ENCODE measurements at regions not wholly inside any gene's neighbourhood (a gene's known extent, or its start where the extent isn't known, plus 50 kb on each side); places are given as distances from the start of the nearest gene placed in this dataset.
"Not testable (repeated sequence)": the region's sequence is repeated elsewhere in the genome, so short reads cannot be mapped to it uniquely, and the experiment has no call there.

DNA sequence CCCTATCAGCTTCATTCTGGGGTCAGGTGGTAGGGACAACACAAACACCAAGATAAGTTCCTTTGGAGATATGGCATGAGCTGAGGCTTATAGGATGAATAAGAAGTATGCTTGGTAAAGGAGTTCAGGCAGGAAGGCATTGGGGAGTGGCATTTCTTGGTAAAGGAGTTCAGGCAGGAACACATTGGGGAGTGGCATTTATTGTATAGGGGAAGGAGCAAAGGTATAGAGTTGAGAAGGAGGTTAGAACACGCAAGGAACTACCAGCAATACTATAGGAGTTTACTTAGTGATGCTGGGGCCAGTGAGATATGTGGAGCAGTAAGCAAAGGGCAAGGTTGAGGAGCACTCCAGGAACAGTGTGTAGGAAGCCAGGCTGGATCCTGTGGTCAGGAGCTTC is 625.9 kb downstream of the TTLL7 start:
- H3K4me1 Mint-ChIP-seq; H3K27me3 Mint-ChIP-seq (ENCODE audit: low read depth); H3K27ac Mint-ChIP-seq; H3K36me3 Mint-ChIP-seq; DNase-seq (ENCODE audit: low spot score); H3K4me3 Mint-ChIP-seq; ATAC-seq; POLR2A ChIA-PET; CTCF ChIA-PET: not testable (repeated sequence)
- peaks cover 10% of the 10 kb centered on the region for H3K9me3 Mint-ChIP-seq

DNA sequence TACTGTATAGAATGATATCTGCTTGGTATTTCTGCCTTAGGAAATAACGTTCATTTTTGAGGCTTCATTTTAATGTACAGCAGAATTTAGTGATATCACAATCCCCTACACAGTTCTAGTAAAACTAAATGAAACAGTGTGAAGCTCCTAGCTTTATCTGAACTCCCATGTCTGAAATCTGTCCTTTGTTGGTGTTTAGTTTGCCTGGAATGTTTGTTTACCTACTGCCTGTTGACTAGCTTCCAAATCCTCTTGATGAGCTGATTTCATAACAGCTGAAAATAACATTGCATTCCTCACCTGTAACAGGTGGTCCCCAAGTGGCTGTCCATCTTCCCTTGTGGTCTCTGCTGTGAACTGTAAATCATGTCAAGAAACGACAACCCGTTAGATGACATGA is 629.1 kb downstream of the TTLL7 start:
- DNase-seq (ENCODE audit: low spot score); H3K27me3 Mint-ChIP-seq (ENCODE audit: low read depth); ATAC-seq; H3K4me1 Mint-ChIP-seq; CTCF ChIA-PET; H3K4me3 Mint-ChIP-seq; H3K36me3 Mint-ChIP-seq; POLR2A ChIA-PET; H3K27ac Mint-ChIP-seq: not testable (repeated sequence)
- H3K9me3 Mint-ChIP-seq, result peaks cover 10% of the 10 kb centered on the region

DNA sequence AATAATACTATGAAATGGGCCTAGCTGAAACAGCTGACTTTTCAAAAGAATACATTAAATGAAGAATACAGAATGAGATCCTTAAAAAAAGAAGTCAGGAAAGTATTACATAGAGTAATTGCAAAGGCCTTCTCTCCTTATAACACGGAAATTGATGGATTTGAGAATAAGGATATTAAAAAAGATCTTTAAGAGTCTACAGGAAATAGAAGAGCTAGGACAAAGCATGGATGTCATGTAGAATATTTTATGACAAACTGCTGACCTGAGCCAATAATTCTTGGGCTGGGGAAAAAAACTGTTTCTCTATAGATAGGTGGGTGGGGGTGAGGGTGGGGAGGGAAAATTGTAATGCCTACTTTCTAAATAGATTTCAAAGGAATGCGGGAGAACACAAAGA is 633.6 kb downstream of the TTLL7 start:
- H3K27me3 Mint-ChIP-seq (ENCODE audit: low read depth); H3K9me3 Mint-ChIP-seq; CTCF ChIA-PET; H3K4me1 Mint-ChIP-seq; H3K36me3 Mint-ChIP-seq; ATAC-seq; DNase-seq (ENCODE audit: low spot score); POLR2A ChIA-PET; H3K27ac Mint-ChIP-seq; H3K4me3 Mint-ChIP-seq: not testable (repeated sequence)

DNA sequence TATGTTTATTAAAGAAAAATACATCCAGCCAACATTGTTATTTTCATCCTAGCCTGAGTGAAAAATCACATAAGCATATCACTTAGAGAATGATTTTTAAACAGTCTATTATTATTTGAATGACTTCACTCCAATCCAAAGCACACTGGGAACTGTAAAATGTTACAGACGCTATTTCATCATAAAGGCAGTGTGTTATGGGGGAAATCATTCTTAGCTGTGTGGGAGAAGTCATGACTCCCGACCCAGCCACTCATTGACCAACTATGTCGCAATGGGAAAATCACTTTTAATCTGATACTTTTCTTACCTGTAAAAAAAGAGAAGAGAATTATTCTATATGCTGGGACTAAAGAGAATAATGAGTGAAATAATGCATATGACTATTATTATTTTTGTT is 653.6 kb downstream of the TTLL7 start:
- CTCF ChIA-PET; POLR2A ChIA-PET; H3K9me3 Mint-ChIP-seq; H3K27ac Mint-ChIP-seq; ATAC-seq; H3K27me3 Mint-ChIP-seq (ENCODE audit: low read depth); H3K36me3 Mint-ChIP-seq; H3K4me3 Mint-ChIP-seq; DNase-seq (ENCODE audit: low spot score); H3K4me1 Mint-ChIP-seq: not testable (repeated sequence)

DNA sequence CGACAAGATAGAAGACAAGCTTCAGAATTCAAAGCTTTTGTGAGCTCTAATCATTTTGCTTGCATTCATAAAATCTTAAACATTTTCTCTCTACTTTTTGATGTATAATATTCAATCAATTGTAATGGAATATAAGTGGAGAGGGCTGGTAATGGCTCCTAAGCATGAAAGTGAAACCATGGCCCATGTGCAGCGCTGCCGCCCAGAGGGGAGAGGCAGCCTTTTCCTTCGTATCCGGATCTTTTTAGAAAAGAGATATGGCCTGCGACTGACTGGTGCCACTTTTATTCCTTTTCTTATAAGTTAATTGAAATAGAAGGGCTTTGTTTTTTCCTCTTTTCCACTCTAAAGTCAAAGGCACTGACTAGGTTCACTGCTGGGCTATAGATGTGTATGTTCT is 655.2 kb downstream of the TTLL7 start:
- CTCF ChIA-PET; DNase-seq (ENCODE audit: low spot score); H3K4me3 Mint-ChIP-seq; H3K4me1 Mint-ChIP-seq; H3K36me3 Mint-ChIP-seq; H3K27me3 Mint-ChIP-seq (ENCODE audit: low read depth); H3K27ac Mint-ChIP-seq; H3K9me3 Mint-ChIP-seq; POLR2A ChIA-PET: not testable (repeated sequence)
- peak; percentile 78 for ATAC-seq

DNA sequence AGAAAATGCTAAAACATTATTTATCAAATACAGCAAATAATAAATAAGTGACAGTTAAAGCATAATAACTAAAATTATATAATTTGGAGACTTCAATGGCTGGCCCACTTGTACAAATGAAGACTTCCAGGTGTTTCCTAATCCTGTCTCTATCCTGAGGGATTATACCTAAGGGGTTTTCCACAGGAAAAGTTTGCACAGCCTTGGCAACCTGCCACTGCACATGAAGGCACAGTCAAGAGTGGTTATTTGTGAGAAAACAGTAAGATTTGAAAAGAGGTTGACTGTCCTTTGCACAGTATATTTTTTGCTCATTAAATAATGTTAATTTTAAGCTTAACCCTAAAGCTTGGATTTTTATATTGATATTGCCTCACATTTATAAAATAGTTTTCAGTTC is 655.9 kb downstream of the TTLL7 start:
- H3K4me3 Mint-ChIP-seq; ATAC-seq; H3K27ac Mint-ChIP-seq; H3K27me3 Mint-ChIP-seq (ENCODE audit: low read depth); H3K4me1 Mint-ChIP-seq; DNase-seq (ENCODE audit: low spot score); H3K36me3 Mint-ChIP-seq; CTCF ChIA-PET; H3K9me3 Mint-ChIP-seq; POLR2A ChIA-PET: not testable (repeated sequence)

DNA sequence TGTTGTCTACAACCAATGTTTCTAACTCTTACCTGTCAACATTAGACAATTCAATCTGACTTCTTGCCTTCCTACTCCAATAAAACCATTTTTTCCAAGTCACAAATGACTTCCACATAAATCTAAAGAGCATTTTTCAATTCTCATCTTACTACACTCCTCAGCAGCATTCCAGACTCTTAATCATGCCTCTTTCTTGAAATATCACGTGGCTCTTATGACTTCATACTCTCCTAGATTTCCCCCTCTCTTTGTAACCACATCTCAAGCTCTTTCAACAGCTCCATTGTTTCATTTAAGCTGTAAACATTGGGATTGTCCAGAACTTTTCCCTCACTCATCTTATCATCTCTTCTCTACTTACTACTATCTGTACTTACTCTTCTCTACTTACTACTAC is 666.6 kb downstream of the TTLL7 start:
- POLR2A ChIA-PET; H3K4me1 Mint-ChIP-seq; DNase-seq (ENCODE audit: low spot score); H3K36me3 Mint-ChIP-seq; H3K27me3 Mint-ChIP-seq (ENCODE audit: low read depth); H3K9me3 Mint-ChIP-seq; ATAC-seq; H3K4me3 Mint-ChIP-seq; CTCF ChIA-PET; H3K27ac Mint-ChIP-seq: not testable (repeated sequence)

DNA sequence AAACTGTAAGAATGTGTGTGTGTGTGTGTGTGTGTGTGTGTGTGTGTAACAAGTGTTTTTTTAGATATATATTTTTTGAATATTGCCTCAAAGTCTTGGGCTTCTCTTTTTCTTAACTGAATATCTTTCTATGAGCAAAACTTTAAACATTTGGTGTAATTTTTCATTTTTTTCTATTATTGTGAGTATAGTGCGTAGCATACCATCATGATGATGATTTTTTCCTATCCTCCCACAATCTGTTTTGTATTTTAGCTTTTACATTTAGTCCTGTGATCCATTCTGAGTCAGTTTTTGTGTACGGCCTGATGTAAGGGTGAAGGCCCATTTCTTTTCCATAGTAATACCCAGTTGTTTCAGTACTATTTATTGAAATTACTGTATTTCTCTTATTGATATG is 680.6 kb downstream of the TTLL7 start:
- H3K27me3 Mint-ChIP-seq (ENCODE audit: low read depth), result no peaks in the 10 kb centered on the region
- CTCF ChIA-PET, result no interaction called here
- no peak overlapping the region for H3K4me3 Mint-ChIP-seq
- H3K36me3 Mint-ChIP-seq, result peaks cover 2% of the 10 kb centered on the region; the same call in 1 of the 2 replicates
- no peaks in the 10 kb centered on the region for H3K4me1 Mint-ChIP-seq
- no peak for TF ChIP-seq SP1 (CRISPR knock-in tag; conservative IDR thresholded peaks at IDR 0.05)
- POLR2A ChIA-PET, result no interaction called here
- H3K9me3 Mint-ChIP-seq, result peaks cover 8% of the 10 kb centered on the region; the same call in 1 of the 2 replicates
- DNase-seq (ENCODE audit: low spot score) (no peak), ATAC-seq (no peak)
- no peak overlapping the region for H3K27ac Mint-ChIP-seq

DNA sequence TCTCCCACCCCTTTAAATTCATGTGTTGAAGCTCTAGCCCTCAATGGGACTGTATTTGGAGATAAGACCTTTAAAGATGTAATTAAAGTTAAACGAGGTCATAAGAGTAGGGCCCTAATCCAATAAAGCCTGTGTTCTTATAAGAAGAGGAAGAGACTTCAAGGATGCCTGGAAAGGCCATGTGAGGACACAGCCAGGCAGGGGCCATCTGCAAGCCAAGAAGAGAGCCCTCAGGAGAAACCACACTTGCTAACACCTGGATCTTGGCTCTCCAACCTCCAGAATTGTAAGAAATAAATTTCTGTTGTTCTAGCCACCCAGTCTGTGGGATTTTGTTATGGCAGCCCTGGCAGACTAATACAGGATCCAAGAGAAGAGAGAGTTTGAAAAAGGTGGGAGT is 683.5 kb downstream of the TTLL7 start:
- H3K36me3 Mint-ChIP-seq; CTCF ChIA-PET; ATAC-seq; H3K4me1 Mint-ChIP-seq; DNase-seq (ENCODE audit: low spot score); H3K27me3 Mint-ChIP-seq (ENCODE audit: low read depth); H3K9me3 Mint-ChIP-seq; H3K4me3 Mint-ChIP-seq; POLR2A ChIA-PET; H3K27ac Mint-ChIP-seq: not testable (repeated sequence)

DNA sequence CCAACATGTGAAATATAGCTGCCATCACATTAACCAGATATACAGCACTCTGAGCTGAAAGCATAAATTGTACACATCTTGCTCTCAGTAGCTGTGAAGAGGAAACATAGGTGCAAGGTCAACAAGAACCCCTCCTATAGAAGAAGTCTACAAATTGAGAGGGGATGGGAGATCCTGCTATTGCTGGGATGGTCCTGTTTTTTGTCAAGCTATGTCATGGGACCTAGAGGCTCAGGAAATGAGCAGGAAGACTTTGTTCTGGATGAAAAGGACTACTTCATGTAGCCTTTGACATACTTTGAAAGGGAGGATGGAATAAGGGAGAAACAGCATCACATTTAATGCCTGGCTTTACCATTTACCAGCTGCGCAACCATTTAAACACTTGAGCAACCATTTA is 688.8 kb downstream of the TTLL7 start:
- H3K4me1 Mint-ChIP-seq; DNase-seq (ENCODE audit: low spot score); H3K27ac Mint-ChIP-seq; CTCF ChIA-PET; H3K36me3 Mint-ChIP-seq; POLR2A ChIA-PET; H3K4me3 Mint-ChIP-seq; ATAC-seq; H3K27me3 Mint-ChIP-seq (ENCODE audit: low read depth); H3K9me3 Mint-ChIP-seq: not testable (repeated sequence)

DNA sequence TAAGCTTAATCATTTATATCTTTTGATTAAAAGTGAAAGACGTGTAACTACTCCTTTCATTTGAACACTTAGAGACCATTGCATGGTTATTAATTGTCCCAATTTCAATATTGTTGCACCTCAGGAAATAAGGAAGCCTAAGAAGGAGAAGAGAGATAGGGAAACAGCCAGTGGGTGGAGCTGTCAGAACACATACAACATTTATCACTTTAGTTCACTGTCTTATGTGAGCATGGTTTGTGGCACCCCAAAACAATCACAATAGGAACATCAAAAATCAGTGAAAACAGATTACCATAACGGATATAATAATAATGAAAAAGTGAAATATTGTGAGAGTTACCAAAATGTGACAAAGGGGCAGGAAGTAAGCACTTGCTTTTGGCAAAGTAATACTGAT is 689.9 kb downstream of the TTLL7 start:
- CTCF ChIA-PET; ATAC-seq; H3K4me3 Mint-ChIP-seq; DNase-seq (ENCODE audit: low spot score); H3K4me1 Mint-ChIP-seq; POLR2A ChIA-PET; H3K36me3 Mint-ChIP-seq; H3K9me3 Mint-ChIP-seq; H3K27me3 Mint-ChIP-seq (ENCODE audit: low read depth); H3K27ac Mint-ChIP-seq: not testable (repeated sequence)

DNA sequence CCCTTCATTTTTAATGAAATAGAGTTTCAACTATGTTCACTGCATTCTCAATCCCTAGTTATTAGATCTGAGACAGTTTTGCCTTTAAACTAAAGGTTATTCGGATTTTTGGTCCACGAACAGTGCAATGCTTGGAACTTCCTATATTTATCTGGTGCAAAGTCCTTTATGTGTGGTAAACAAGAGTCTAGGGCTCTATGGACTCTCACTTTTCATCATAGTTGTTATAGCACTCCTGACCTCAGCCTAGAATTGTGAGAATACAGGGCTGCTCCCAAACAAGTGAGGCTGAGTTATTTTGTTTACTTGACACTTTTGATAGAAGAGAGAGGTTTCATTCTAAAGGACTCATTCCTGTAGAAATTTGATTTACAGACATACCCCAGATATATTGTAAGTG is 692.1 kb downstream of the TTLL7 start:
- H3K27me3 Mint-ChIP-seq (ENCODE audit: low read depth); H3K4me1 Mint-ChIP-seq; CTCF ChIA-PET; H3K27ac Mint-ChIP-seq; H3K9me3 Mint-ChIP-seq; POLR2A ChIA-PET; H3K4me3 Mint-ChIP-seq; ATAC-seq; DNase-seq (ENCODE audit: low spot score); H3K36me3 Mint-ChIP-seq: not testable (repeated sequence)

DNA sequence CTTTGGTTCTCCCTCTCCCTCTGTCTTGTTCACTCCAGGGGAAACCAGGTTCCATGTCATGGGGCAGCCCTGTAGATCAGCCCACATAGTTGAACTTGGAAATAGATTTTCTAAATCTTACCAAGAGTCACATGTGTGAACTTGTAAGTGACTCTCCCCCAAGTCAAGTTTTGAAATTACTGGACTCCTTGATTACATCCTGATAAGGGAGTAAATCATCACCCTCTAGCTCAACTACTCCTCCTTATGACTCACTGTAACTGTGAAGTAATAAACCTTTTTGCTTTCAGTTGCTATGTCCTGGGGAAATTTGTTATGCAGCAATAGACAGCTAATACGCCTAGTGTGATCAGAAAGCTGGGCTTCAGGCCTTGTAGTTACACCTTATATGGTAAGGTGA is 703.3 kb downstream of the TTLL7 start:
- H3K4me1 Mint-ChIP-seq; POLR2A ChIA-PET; H3K36me3 Mint-ChIP-seq; CTCF ChIA-PET; H3K4me3 Mint-ChIP-seq; H3K27ac Mint-ChIP-seq; ATAC-seq; DNase-seq (ENCODE audit: low spot score); H3K27me3 Mint-ChIP-seq (ENCODE audit: low read depth): not testable (repeated sequence)
- H3K9me3 Mint-ChIP-seq, result peaks cover 25% of the 10 kb centered on the region
